Vagina (tissue), 2 donors: ENCODE measurements at regions not wholly inside any gene's neighbourhood (a gene's known extent, or its start where the extent isn't known, plus 50 kb on each side); places are given as distances from the start of the nearest gene placed in this dataset.

Experiments used
- POLR2A ChIP-seq, 2 donors: fragments of 450-650 bp; IDR thresholded peaks; one replicate each; pipeline ENCODE4 v1.6.1; 2017; ENCODE audit warnings: antibody characterized with exemption in 2 of 2, mild to moderate bottlenecking in 2 of 2, moderate library complexity in 2 of 2
- POLR2AphosphoS5 ChIP-seq, 2 donors: sonication (generic); formaldehyde crosslinking; IDR thresholded peaks; one replicate each; pipeline ENCODE4 v1.9.0; 2017; ENCODE audit warnings: antibody characterized with exemption in 2 of 2, mild to moderate bottlenecking in 2 of 2, low read depth in 1 of 2; ENCODE audit not compliant: insufficient read depth in 1 of 2
- TF ChIP-seq, protein P1 (sequence below), 3 experiments: fragments of 450-650 bp in 2 of 3; fragments of 200-600 bp in 1 of 3; sonication (generic) in 1 of 3; IDR thresholded peaks; one replicate each; pipeline ENCODE4 v1.5.1; 2017 to 2019; ENCODE audit warnings: antibody characterized with exemption in 3 of 3, mild to moderate bottlenecking in 2 of 3, moderate library complexity in 2 of 3

- no peak for TF ChIP-seq POLR2A (IDR thresholded peaks at IDR 0.05)
- TF ChIP-seq, protein P1, sequence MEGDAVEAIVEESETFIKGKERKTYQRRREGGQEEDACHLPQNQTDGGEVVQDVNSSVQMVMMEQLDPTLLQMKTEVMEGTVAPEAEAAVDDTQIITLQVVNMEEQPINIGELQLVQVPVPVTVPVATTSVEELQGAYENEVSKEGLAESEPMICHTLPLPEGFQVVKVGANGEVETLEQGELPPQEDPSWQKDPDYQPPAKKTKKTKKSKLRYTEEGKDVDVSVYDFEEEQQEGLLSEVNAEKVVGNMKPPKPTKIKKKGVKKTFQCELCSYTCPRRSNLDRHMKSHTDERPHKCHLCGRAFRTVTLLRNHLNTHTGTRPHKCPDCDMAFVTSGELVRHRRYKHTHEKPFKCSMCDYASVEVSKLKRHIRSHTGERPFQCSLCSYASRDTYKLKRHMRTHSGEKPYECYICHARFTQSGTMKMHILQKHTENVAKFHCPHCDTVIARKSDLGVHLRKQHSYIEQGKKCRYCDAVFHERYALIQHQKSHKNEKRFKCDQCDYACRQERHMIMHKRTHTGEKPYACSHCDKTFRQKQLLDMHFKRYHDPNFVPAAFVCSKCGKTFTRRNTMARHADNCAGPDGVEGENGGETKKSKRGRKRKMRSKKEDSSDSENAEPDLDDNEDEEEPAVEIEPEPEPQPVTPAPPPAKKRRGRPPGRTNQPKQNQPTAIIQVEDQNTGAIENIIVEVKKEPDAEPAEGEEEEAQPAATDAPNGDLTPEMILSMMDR (IDR thresholded peaks at IDR 0.05), result no peak
- no peak for TF ChIP-seq POLR2AphosphoS5 (IDR thresholded peaks at IDR 0.05; ENCODE audit: insufficient read depth in 1 of 2, low read depth in 1 of 2)
These were observed 529.0 kb upstream of the NECTIN3 start for GRCh38 chr3:110542552-110543150.
